ENCODE measurements at regions not wholly inside any gene's neighbourhood (a gene's known extent, or its start where the extent isn't known, plus 50 kb on each side); places are given as distances from the start of the nearest gene placed in this dataset.

- TF ChIP-seq POLR2A (IDR thresholded peaks at IDR 0.05; ENCODE audit: low read depth, low read length) (no peak), CTCF (IDR thresholded peaks at IDR 0.05; ENCODE audit: extremely low read depth in 1 of 2, insufficient read depth in 1 of 2, low read depth in 1 of 2, low read length in 2 of 2) (no peak), JUN (IDR thresholded peaks at IDR 0.05; ENCODE audit: borderline replicate concordance, insufficient read depth, insufficient read length, low read depth) (no peak), POLR2AphosphoS5 (IDR thresholded peaks at IDR 0.05; ENCODE audit: insufficient read depth, low read depth, low read length) (no peak), MYC (IDR thresholded peaks at IDR 0.05; ENCODE audit: low read depth, low read length) (no peak), EZH2 (IDR thresholded peaks at IDR 0.05; ENCODE audit: borderline replicate concordance, low read depth, low read length, severe bottlenecking) (no peak), GATA2 (IDR thresholded peaks at IDR 0.05; ENCODE audit: insufficient read depth, insufficient read length, low read depth, low read length) (no peak), FOS (IDR thresholded peaks at IDR 0.05; ENCODE audit: borderline replicate concordance, insufficient read depth, low read length) (no peak)
- TF ChIP-seq, protein P1, sequence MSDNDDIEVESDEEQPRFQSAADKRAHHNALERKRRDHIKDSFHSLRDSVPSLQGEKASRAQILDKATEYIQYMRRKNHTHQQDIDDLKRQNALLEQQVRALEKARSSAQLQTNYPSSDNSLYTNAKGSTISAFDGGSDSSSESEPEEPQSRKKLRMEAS (IDR thresholded peaks at IDR 0.05; ENCODE audit: insufficient read depth, insufficient read length), result no peak
Observed at GRCh38 chr11:127098684-127099083, 98.1 kb upstream of the KIRREL3 start.

Data from endothelial cell of umbilical vein (primary cell).